ENCODE measurements at regions not wholly inside any gene's neighbourhood (a gene's known extent, or its start where the extent isn't known, plus 50 kb on each side); places are given as distances from the start of the nearest gene placed in this dataset.

GRCh38 chr6:71531841-71532240 is 243.2 kb downstream of the OGFRL1 start:
- no peak for DNase-seq

GRCh38 chr6:71533939-71534379 is 245.3 kb downstream of the OGFRL1 start:
- no peak for DNase-seq

- no peak for DNase-seq
Observed at GRCh38 chr6:71534921-71535320, 246.3 kb downstream of the OGFRL1 start.

GRCh38 chr6:71537717-71538116 is 249.1 kb downstream of the OGFRL1 start:
- no peak for DNase-seq

- DNase-seq, result no peak
Observed at GRCh38 chr6:71544028-71544427, 255.4 kb downstream of the OGFRL1 start.

- no peak for DNase-seq
Observed at GRCh38 chr6:71544906-71545305, 256.3 kb downstream of the OGFRL1 start.

GRCh38 chr6:71545905-71546304 is 257.3 kb downstream of the OGFRL1 start:
- no peak for DNase-seq

GRCh38 chr6:71551798-71552197 is 263.2 kb downstream of the OGFRL1 start:
- no peak for DNase-seq

GRCh38 chr6:71556141-71556540 is 267.5 kb downstream of the OGFRL1 start:
- no peak for DNase-seq

- no peak for DNase-seq
Observed at GRCh38 chr6:71558974-71559373, 270.4 kb downstream of the OGFRL1 start.

- DNase-seq, result no peak
Observed at GRCh38 chr6:71567562-71567961, 279.0 kb downstream of the OGFRL1 start.

GRCh38 chr6:71577766-71578165 is 289.2 kb downstream of the OGFRL1 start:
- DNase-seq, result no peak

GRCh38 chr6:71579902-71580301 is 291.3 kb downstream of the OGFRL1 start:
- no peak for DNase-seq

- no peak for DNase-seq
Observed at GRCh38 chr6:71582820-71583219, 294.2 kb downstream of the OGFRL1 start.

- no peak for DNase-seq
Observed at GRCh38 chr6:71584712-71585436, 296.3 kb downstream of the OGFRL1 start.

GRCh38 chr6:71585472-71585871 is 296.9 kb downstream of the OGFRL1 start:
- DNase-seq, result no peak

- no peak for DNase-seq
Observed at GRCh38 chr6:71588490-71588889, 297.9 kb upstream of the RIMS1 start.

- DNase-seq, result no peak
Observed at GRCh38 chr6:71589254-71589653, 297.1 kb upstream of the RIMS1 start.

- no peak for DNase-seq
Observed at GRCh38 chr6:71592643-71593042, 293.7 kb upstream of the RIMS1 start.

- DNase-seq, result no peak
Observed at GRCh38 chr6:71599359-71599758, 287.0 kb upstream of the RIMS1 start.

- no peak for DNase-seq
Observed at GRCh38 chr6:71602385-71603007, 283.9 kb upstream of the RIMS1 start.

GRCh38 chr6:71603021-71603420 is 283.3 kb upstream of the RIMS1 start:
- no peak for DNase-seq

GRCh38 chr6:71608646-71609045 is 277.7 kb upstream of the RIMS1 start:
- DNase-seq, result no peak

- no peak for DNase-seq
Observed at GRCh38 chr6:71619836-71620235, 266.5 kb upstream of the RIMS1 start.
